GM23338 (cell line): ENCODE measurements at regions not wholly inside any gene's neighbourhood (a gene's known extent, or its start where the extent isn't known, plus 50 kb on each side); places are given as distances from the start of the nearest gene placed in this dataset.

Experiments used
- ATAC-seq: fragments of 200-7000 bp; cut with Tn5 transposase; 3 replicates; pipeline ENCODE4 v1.9.1; 2020
- DNase-seq: peaks from one replicate; pipeline ENCODE4 v3.0.0-alpha.2; 2015; ENCODE audit warnings: low spot score
- H2AFZ ChIP-seq: fragments of 200-600 bp; sonication (generic); 2 replicates; pipeline ENCODE4 v1.8.0; 2016; ENCODE audit warnings: antibody characterized with exemption, mild to moderate bottlenecking, moderate library complexity
- H3F3A ChIP-seq: fragments of 200-600 bp; sonication (generic); replicated peaks from 2 replicates; pipeline ENCODE4 v1.8.0; 2017; ENCODE audit warnings: antibody characterized with exemption, mixed run types, low read depth
- H3K27ac ChIP-seq: fragments of 200-600 bp; sonication (generic); 2 replicates; pipeline ENCODE4 v1.6.1; 2016; ENCODE audit warnings: low read depth
- H3K27me3 ChIP-seq: fragments of 200-600 bp; sonication (generic); 2 replicates; pipeline ENCODE4 v1.8.0; 2016; ENCODE audit warnings: mild to moderate bottlenecking, mixed run types, moderate library complexity; ENCODE audit not compliant: insufficient read depth
- H3K36me3 ChIP-seq: fragments of 200-600 bp; sonication (generic); 2 replicates; pipeline ENCODE4 v1.8.0; 2016; ENCODE audit warnings: mild to moderate bottlenecking; ENCODE audit not compliant: insufficient read depth
- H3K4me1 ChIP-seq: fragments of 200-600 bp; sonication (generic); 2 replicates; pipeline ENCODE4 v1.8.0; 2016; ENCODE audit warnings: mild to moderate bottlenecking, moderate library complexity; ENCODE audit not compliant: insufficient read depth
- H3K4me2 ChIP-seq: fragments of 200-600 bp; sonication (generic); 2 replicates; pipeline ENCODE4 v1.7.1; 2017; ENCODE audit warnings: mixed run types
- H3K4me3 ChIP-seq: fragments of 200-600 bp; sonication (generic); 2 replicates; pipeline ENCODE4 v1.6.1; 2016; ENCODE audit warnings: mixed run types
- H3K79me2 ChIP-seq: fragments of 200-600 bp; sonication (generic); replicated peaks from 2 replicates; pipeline ENCODE4 v1.8.0; 2017; ENCODE audit warnings: mild to moderate bottlenecking; ENCODE audit not compliant: insufficient read depth
- H3K9me2 ChIP-seq: fragments of 200-600 bp; sonication (generic); 2 replicates; pipeline ENCODE4 v1.8.0; 2017; ENCODE audit not compliant: insufficient read depth
- H4K20me1 ChIP-seq: fragments of 200-600 bp; sonication (generic); replicated peaks from 2 replicates; pipeline ENCODE4 v1.8.0; 2017; ENCODE audit warnings: mild to moderate bottlenecking; ENCODE audit not compliant: insufficient read depth
- H3K27ac Mint-ChIP-seq: 2 replicates; pipeline ENCODE4 v1.8.0; 2020; ENCODE audit warnings: inconsistent platforms, mild to moderate bottlenecking, moderate library complexity, mixed read lengths
- H3K27me3 Mint-ChIP-seq: 3 replicates; pipeline ENCODE4 v1.8.0; 2022; ENCODE audit warnings: low read depth, mild to moderate bottlenecking, moderate library complexity, mixed read lengths, inconsistent platforms; ENCODE audit not compliant: insufficient read depth, poor library complexity
- H3K36me3 Mint-ChIP-seq: 3 replicates; pipeline ENCODE4 v1.8.0; 2021; ENCODE audit warnings: low read depth, mild to moderate bottlenecking, inconsistent platforms, moderate library complexity, mixed read lengths
- H3K4me1 Mint-ChIP-seq: 3 replicates; pipeline ENCODE4 v1.8.0; 2020; ENCODE audit warnings: mild to moderate bottlenecking, inconsistent platforms, mixed read lengths
- H3K4me3 Mint-ChIP-seq: 3 replicates; pipeline ENCODE4 v1.8.0; 2021; ENCODE audit warnings: moderate library complexity, mild to moderate bottlenecking, inconsistent platforms, mixed read lengths
- H3K9me3 Mint-ChIP-seq: 3 replicates; pipeline ENCODE4 v1.8.0; 2020; ENCODE audit warnings: moderate library complexity, mild to moderate bottlenecking, inconsistent platforms, mixed read lengths
- CTCF ChIP-seq, 2 experiments: fragments of 200-600 bp in 1 of 2; sonication (generic) in 1 of 2; conservative IDR thresholded peaks; 2 replicates each; pipeline versions ENCODE4 v1.5.1 to v1.6.1; 2016 to 2017; ENCODE audit warnings: antibody characterized with exemption in 2 of 2, low read depth in 2 of 2, mild to moderate bottlenecking in 2 of 2, moderate library complexity in 1 of 2
- EZH2 ChIP-seq: fragments of 200-600 bp; sonication (generic); IDR thresholded peaks from one replicate; pipeline ENCODE4 v1.8.0; 2017; ENCODE audit warnings: antibody characterized with exemption, mild to moderate bottlenecking, low read depth; ENCODE audit not compliant: unreplicated experiment
- POLR2AphosphoS5 ChIP-seq: IDR thresholded peaks from 2 replicates; pipeline ENCODE4 v1.6.1; 2016; ENCODE audit warnings: antibody characterized with exemption, low read depth
- ZNF462 ChIP-seq: fragments of 250-450 bp; sonication (Bioruptor Pico); IDR thresholded peaks from 2 replicates; pipeline ENCODE4 v1.5.0; 2020; ENCODE audit warnings: mild to moderate bottlenecking, moderate library complexity

- TF ChIP-seq CTCF (conservative IDR thresholded peaks at IDR 0.05; ENCODE audit: low read depth in 2 of 2) (no peak), EZH2 (no peak), ZNF462 (no peak)
Measured at GRCh38 chr1:99176753-99177152, 87.5 kb upstream of the PLPPR4 start (continued).

GRCh38 chr1:99177465-99177864 is 86.8 kb upstream of the PLPPR4 start:
- Histone ChIP-seq H3K27ac (no peak overlapping the region), H3K9me2 (no peaks in the 10 kb centered on the region), H4K20me1 (no peaks in the 10 kb centered on the region), H3K4me3 (no peak overlapping the region), H3K27me3 (no peaks in the 10 kb centered on the region), H3K4me1 (no peaks in the 10 kb centered on the region), H3K36me3 (no peaks in the 10 kb centered on the region), H2AFZ (no peak overlapping the region), H3K4me2 (no peak overlapping the region), H3F3A (no peaks in the 10 kb centered on the region), H3K79me2 (no peaks in the 10 kb centered on the region)
- H3K27ac Mint-ChIP-seq, result no peak overlapping the region
- DNase-seq, result no peak
- no peaks in the 10 kb centered on the region for H3K36me3 Mint-ChIP-seq
- ATAC-seq, result no peak
- no peaks in the 10 kb centered on the region for H3K4me1 Mint-ChIP-seq
- H3K27me3 Mint-ChIP-seq, result no peaks in the 10 kb centered on the region
- H3K9me3 Mint-ChIP-seq, result no peaks in the 10 kb centered on the region
- no peak overlapping the region for H3K4me3 Mint-ChIP-seq
- TF ChIP-seq POLR2AphosphoS5, result no peak
- TF ChIP-seq ZNF462, result no peak
